ENCODE measurements at regions not wholly inside any gene's neighbourhood (a gene's known extent, or its start where the extent isn't known, plus 50 kb on each side); places are given as distances from the start of the nearest gene placed in this dataset.

- TF ChIP-seq POLR2A (IDR thresholded peaks at IDR 0.05) (no peak), POLR2AphosphoS5 (IDR thresholded peaks at IDR 0.05) (no peak), CTCF (IDR thresholded peaks at IDR 0.05) (no peak)
These were observed 978.0 kb upstream of the LCORL start for GRCh38 chr4:18999595-18999994.
